Thoracic aorta (tissue), 2 donors: ENCODE measurements at regions not wholly inside any gene's neighbourhood (a gene's known extent, or its start where the extent isn't known, plus 50 kb on each side); places are given as distances from the start of the nearest gene placed in this dataset.

Experiments used
- ATAC-seq: fragments of 150-250 bp; one replicate; pipeline ENCODE4 v1.8.0; 2017; ENCODE audit warnings: low read depth; ENCODE audit not compliant: insufficient number of reproducible peaks, low FRiP score
- DNase-seq: peaks from one replicate; pipeline ENCODE4 v3.0.0-alpha.2; 2020; ENCODE audit warnings: low spot score
- H3K27ac ChIP-seq, 2 donors: fragments of 200-600 bp; sonication (generic); 1 replicate in 1 of 2; 2 replicates in 1 of 2; pipeline ENCODE4 v1.5.1; 2016; ENCODE audit warnings: mild to moderate bottlenecking in 2 of 2, moderate library complexity in 2 of 2
- H3K27me3 ChIP-seq: fragments of 200-600 bp; sonication (generic); replicated peaks from 2 replicates; pipeline ENCODE4 v1.6.0; 2016; ENCODE audit warnings: mild to moderate bottlenecking; ENCODE audit not compliant: insufficient read depth
- H3K36me3 ChIP-seq: fragments of 200-600 bp; sonication (generic); one replicate; pipeline ENCODE4 v1.5.1; 2016
- H3K4me1 ChIP-seq, 2 donors: fragments of 200-600 bp; sonication (generic); 1 replicate in 1 of 2; 2 replicates in 1 of 2; pipeline versions ENCODE4 v1.5.1 to v1.6.0; 2016; ENCODE audit warnings: low read depth in 2 of 2, mild to moderate bottlenecking in 1 of 2; ENCODE audit not compliant: control insufficient read depth in 1 of 2
- H3K4me3 ChIP-seq: fragments of 200-600 bp; sonication (generic); 2 replicates; pipeline ENCODE4 v1.5.1; 2016; ENCODE audit warnings: mild to moderate bottlenecking
- H3K9me3 ChIP-seq: fragments of 200-600 bp; sonication (generic); 2 replicates; pipeline ENCODE4 v1.5.1; 2016
- CTCF ChIP-seq: fragments of 200-600 bp; sonication (generic); IDR thresholded peaks from one replicate; pipeline ENCODE4 v1.5.1; 2019; ENCODE audit warnings: antibody characterized with exemption

- Histone ChIP-seq H3K9me3 (no peaks in the 10 kb centered on the region), H3K4me3 (no peak overlapping the region), H3K27me3 (no peaks in the 10 kb centered on the region), H3K36me3 (no peaks in the 10 kb centered on the region), H3K4me1 (no peaks in the 10 kb centered on the region), H3K27ac (no peak overlapping the region)
- TF ChIP-seq CTCF: no peak
- ATAC-seq: no peak
- no peak for DNase-seq
Observed at GRCh38 chr5:99835791-99836190, 699.4 kb upstream of the FAM174A start.

GRCh38 chr5:99827136-99827535 lies 708.0 kb upstream of the FAM174A start:
- no peaks in the 10 kb centered on the region for H3K9me3 ChIP-seq
- no peak overlapping the region for H3K27ac ChIP-seq
- H3K27me3 ChIP-seq: no peaks in the 10 kb centered on the region
- DNase-seq (no peak), ATAC-seq (no peak)
- H3K4me1 ChIP-seq: no peaks in the 10 kb centered on the region
- H3K36me3 ChIP-seq: no peaks in the 10 kb centered on the region
- no peak overlapping the region for H3K4me3 ChIP-seq
- TF ChIP-seq CTCF: no peak

GRCh38 chr5:99817796-99818195 lies 717.4 kb upstream of the FAM174A start:
- Histone ChIP-seq H3K27me3 (no peaks in the 10 kb centered on the region), H3K27ac (no peak overlapping the region), H3K9me3 (no peaks in the 10 kb centered on the region), H3K4me3 (no peak overlapping the region), H3K4me1 (no peaks in the 10 kb centered on the region), H3K36me3 (no peaks in the 10 kb centered on the region)
- ATAC-seq: no peak
- TF ChIP-seq CTCF: no peak
- DNase-seq: no peak

- Histone ChIP-seq H3K4me3 (no peak overlapping the region), H3K27me3 (no peaks in the 10 kb centered on the region), H3K9me3 (no peaks in the 10 kb centered on the region), H3K27ac (no peak overlapping the region), H3K36me3 (no peaks in the 10 kb centered on the region), H3K4me1 (no peaks in the 10 kb centered on the region)
- ATAC-seq: no peak
- no peak for DNase-seq
- no peak for TF ChIP-seq CTCF
Observed at GRCh38 chr5:99814321-99815063, 720.7 kb upstream of the FAM174A start.

GRCh38 chr5:99808657-99809230 lies 726.4 kb upstream of the FAM174A start:
- ATAC-seq: no peak
- TF ChIP-seq CTCF: no peak
- H3K9me3 ChIP-seq: no peaks in the 10 kb centered on the region

More at GRCh38 chr5:99808657-99809230, 726.4 kb upstream of the FAM174A start:
- Histone ChIP-seq H3K4me1 (no peaks in the 10 kb centered on the region), H3K27ac (no peak overlapping the region), H3K36me3 (no peaks in the 10 kb centered on the region), H3K27me3 (no peaks in the 10 kb centered on the region), H3K4me3 (no peak overlapping the region)
- DNase-seq: no peak
